HG03565 (cell line): ENCODE measurements at regions not wholly inside any gene's neighbourhood (a gene's known extent, or its start where the extent isn't known, plus 50 kb on each side); places are given as distances from the start of the nearest gene placed in this dataset.
A peak's percentile ranks its signal among the peaks of the same experiment; 100 is the strongest.

Experiments used
- ATAC-seq: cut with Tn5 transposase; IDR thresholded peaks from one replicate; pipeline ENCODE4 v1.9.1; 2021; ENCODE audit warnings: mild to moderate bottlenecking, moderate library complexity; ENCODE audit not compliant: unreplicated experiment

DNA sequence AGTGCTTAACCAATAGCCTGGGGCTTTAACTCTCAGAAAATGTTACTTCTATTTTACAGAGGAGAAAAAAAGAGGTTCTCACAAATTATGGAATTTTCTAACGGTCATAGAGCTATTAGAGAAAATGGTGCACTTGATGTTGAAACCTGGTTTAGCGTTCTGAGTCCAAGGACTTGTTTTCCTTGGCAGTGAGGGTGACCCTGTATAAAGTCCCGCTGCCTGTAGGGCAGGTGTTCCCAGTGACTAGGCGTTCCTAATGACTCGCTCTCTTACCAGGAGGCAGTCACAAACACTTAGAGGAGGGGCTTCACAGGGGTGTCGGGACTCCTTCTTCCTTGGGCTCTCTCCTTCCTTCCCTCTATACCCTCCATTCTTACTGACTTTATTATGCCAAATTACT, 175.8 kb downstream of the ACTR3 start:
- no peak for ATAC-seq

DNA sequence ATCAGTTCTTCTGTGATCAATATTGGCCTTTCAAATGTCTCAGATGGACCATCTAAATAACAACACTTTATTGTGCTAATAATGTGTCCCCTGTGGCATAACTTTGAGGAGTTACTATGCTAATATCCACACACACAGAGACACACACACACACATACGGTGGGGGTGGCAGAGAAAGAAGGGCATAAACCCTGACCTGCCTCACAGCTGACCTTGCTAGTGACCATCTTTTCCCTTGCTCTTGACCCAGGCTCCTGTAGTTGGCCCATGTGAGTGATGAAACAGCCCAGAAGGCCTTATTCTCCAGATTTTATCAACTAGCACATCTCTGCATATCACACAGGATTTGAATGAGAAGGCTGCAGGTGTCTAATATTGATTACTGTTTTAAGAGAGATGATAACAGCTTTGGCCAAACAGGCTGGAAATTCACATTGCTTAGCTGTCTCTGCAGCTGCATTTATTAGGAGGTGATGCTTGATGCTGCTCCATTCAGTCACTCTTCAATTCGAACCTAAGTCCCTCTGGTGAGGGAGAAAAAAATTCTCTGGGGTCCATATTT, 176.4 kb downstream of the ACTR3 start:
- ATAC-seq, result no peak

DNA sequence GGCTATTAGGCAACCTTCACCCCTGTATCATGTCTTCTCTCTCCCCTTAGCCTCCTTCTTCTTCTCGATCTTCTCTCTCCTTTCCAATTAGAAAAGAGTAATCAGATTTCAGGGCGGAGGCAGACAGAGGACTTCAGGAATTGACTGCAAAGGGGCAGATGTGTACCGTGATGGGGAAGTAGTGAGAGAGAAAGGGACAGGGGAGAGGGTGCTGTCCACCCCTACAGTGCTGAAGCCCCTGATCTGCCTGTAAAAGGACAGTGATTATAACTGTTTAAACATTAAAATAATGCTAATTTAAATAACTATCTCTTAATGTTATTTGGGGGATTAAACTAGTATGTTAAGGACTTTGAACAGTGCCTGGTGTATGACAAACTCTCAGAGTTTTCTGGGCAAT, 178.5 kb downstream of the ACTR3 start:
- ATAC-seq, result no peak

- no peak for ATAC-seq
These were observed 187.1 kb downstream of the ACTR3 start for GRCh38 chr2:114076961-114077360.

- ATAC-seq, result no peak
These were observed 189.6 kb downstream of the ACTR3 start for GRCh38 chr2:114079366-114080004.

GRCh38 chr2:114082731-114083433, 193.0 kb downstream of the ACTR3 start:
- ATAC-seq, result no peak

DNA sequence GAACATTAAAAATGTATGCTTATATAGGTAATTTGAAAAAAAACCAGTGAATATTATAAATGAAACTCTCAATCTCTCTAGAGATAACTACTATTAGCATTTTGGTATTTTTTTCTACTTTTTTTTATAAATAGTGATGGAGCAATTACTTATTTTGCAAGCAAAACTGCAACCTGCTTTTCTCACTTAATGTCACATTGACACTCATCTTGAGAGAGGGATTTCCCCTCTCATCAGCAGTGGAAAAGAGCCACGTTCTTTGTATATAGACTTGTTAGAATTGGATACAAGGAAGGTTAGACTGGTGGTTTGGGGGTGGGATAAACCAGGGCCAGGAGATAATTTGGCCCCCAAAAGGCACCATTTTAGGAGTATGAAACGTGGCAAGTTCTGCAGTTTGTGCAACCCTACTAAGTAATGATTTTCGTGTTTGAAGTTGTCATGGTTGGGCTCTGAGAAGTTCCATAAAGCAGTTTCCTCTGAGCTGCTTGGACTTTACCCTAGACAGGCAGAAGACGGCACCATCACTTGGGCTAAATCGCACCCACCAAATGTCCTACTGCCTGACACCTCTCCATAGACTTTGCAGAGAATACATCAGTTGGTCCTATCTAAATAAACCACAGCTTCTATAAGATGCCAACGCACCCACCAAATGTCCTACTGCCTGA, 194.0 kb downstream of the ACTR3 start:
- ATAC-seq, result peak; percentile 83

DNA sequence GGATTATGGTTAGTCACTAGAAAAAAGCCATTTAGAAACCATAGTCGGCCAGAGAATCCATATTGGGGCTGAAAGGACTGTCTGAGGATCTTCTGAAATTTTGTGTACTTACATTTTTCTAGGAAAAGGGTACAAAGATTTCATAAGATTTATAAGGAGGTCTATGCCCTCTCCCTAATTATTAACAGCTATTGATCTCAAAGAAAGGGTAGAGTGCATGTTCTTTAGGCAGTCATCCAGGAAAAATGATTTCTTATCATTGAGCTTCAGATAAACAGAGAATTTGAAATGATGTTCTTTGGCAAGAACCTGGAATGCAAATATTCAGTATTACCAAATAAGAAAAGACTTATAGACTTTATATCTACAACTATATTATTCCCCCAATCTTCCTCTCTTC, 195.3 kb downstream of the ACTR3 start:
- no peak for ATAC-seq

- no peak for ATAC-seq
These were observed 196.1 kb downstream of the ACTR3 start for GRCh38 chr2:114085992-114086391.

GRCh38 chr2:114089636-114090319, 199.9 kb downstream of the ACTR3 start:
- ATAC-seq, result no peak

- ATAC-seq, result no peak
These were observed 201.1 kb downstream of the ACTR3 start for GRCh38 chr2:114091010-114091409.

- ATAC-seq, result no peak
These were observed 218.4 kb downstream of the ACTR3 start for GRCh38 chr2:114108249-114108648.

DNA sequence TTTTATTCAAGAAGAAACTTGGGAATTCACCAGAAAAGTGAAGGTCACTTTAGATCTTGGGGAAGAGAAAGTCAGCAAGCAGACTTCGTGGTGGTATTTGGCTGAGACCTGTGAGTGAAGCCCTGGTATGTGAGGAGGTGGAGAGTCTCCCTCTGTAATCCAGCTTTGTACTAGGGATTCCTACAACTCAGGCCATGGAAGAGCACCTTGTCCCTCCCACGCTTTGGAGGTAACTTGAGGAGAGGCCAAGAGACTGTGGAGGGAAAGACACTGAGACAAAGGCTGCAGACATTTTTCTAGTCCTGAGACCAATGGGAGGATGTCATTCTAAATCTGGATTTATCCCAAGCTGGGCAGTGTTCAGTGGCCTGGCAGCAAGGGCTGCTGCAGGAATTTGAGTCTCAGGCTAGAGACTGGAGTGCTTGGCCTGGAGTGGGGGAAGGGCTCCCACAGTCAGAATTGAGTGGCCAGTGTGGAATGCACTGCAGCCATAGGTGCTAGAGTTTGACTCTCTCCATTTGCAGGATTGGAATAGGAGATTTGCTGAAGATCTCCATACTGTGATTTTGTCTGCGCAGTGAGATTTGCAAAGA, 219.0 kb downstream of the ACTR3 start:
- ATAC-seq, result no peak

- ATAC-seq, result no peak
These were observed 221.4 kb downstream of the ACTR3 start for GRCh38 chr2:114111329-114111728.

DNA sequence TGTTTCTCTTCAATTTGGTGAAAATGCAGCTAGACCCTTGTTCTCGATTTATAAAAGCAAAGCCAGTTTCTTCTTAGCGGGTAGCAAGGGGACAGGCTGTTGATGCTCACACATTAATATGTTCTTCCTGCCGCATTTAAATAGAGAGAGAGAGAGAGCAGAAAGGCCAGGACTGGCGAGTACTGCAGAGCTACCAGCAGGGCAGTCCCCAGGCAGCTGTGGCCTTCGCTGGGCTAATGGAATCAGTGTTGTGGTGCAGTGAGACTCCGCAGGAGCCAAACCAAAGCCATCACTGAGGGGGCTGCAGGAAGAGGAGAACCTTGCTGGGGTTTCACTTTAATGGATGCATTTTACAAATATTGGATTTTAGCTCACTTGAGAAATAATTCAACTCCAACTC, 223.6 kb downstream of the ACTR3 start:
- ATAC-seq, result no peak

- ATAC-seq, result no peak
These were observed 228.2 kb downstream of the ACTR3 start for GRCh38 chr2:114118088-114118487.

DNA sequence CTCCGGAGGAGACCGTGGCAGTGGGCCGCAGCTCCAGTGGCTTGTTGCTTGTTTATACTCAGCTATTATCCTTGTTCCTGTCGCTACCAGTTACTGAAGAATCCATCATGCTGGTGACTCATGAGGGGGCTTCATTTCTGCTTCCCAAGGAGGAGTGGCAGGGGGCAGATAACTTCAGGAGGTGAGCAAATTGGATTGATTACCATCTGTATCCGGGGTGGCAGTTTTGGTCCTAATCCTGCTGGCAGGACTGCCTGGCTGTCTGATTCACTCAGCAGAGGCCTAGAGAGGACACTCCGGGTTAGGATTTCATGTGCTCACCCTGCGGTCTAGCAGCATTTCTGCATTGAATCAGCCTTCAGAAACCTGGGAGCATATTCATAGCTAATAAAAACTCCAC, 230.0 kb downstream of the ACTR3 start:
- ATAC-seq, result no peak

DNA sequence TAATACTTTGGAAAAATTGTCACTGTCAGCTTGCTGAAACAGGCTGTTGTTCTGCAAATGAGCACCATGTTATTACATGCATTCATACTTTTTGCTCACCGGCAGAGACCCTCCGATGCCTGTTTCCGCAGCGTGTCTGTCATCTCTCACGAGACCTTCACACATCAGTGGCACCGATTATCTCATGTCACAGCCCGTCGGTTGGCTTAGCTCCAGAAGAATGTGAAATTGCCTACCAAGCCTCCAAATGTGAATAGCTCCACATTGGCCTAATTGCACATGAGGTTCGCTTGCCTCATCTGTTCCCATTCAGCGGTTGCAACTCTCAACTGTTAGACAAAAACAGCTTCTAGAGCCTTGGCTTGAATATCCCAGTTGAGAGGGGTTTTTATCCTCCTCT, 233.0 kb downstream of the ACTR3 start:
- no peak for ATAC-seq

- ATAC-seq, result no peak
These were observed 234.0 kb downstream of the ACTR3 start for GRCh38 chr2:114123925-114124324.

- ATAC-seq, result no peak
These were observed 237.5 kb downstream of the ACTR3 start for GRCh38 chr2:114127372-114127771.

DNA sequence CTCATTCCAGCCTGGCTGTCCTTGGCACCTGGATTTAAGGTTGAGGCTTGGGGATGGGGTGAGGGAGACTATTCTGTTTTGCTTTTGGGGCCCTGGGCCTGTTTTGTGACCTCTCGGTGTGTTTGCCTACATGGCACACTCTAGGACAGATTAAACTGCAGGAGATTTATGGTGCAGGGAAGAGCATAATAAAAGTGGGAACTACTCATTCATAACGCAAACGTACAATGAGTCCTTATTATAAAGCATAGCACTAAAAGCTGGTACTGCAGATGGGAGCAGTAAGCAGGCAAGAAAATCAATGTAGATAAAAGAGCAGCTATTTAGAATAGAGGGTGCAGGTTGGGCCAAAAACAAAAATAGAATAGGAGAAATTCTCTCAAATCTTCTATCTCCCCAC, 238.4 kb downstream of the ACTR3 start:
- no peak for ATAC-seq
